ENCODE measurements at regions not wholly inside any gene's neighbourhood (a gene's known extent, or its start where the extent isn't known, plus 50 kb on each side); places are given as distances from the start of the nearest gene placed in this dataset.
"Not testable (repeated sequence)": the region's sequence is repeated elsewhere in the genome, so short reads cannot be mapped to it uniquely, and the experiment has no call there.

DNA sequence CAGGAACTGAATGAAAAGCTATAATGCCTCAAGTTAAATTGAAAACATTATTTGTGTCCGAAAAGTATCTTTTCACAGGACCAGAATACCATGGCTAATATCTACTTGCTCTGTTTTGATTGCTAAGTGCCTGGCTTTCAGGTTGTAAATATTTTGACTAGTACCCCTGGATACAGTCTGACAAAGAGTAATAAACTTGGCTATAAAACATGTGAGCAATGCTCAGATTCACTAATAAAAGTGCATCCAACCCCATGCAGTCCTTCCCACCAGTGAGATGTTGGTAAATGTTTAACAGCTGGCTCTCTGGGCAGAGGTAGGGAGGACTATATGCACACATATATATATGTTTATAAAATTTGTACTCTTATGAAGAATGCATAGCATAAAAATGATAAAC is 281.8 kb upstream of the TGFBR2 start:
- no peak for DNase-seq (ENCODE audit: low spot score in 2 of 2, unreplicated experiment in 2 of 2)

DNA sequence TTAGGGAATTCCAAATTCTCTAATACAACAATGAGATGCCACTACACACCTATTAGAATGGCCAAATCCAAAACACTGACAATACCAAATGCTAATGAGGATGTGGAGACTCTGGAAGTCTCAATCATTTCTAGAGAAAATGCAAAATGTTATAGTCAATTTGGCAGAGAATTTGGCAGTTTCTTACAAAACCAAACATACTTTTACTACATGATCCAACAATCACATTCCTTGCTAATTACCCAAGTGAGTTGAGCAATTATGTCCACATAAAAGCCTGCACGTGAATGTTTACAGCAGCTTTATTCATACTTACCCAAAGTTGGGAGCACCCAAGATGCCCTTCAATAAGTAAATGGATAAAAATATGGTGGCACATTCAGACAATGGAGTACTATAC is 278.4 kb upstream of the TGFBR2 start:
- H3K27me3 Mint-ChIP-seq (ENCODE audit: low read depth); H3K27ac Mint-ChIP-seq; H3K4me3 Mint-ChIP-seq; DNase-seq (ENCODE audit: low spot score in 2 of 2, unreplicated experiment in 2 of 2); H3K36me3 Mint-ChIP-seq; H3K9me3 Mint-ChIP-seq; H3K4me1 Mint-ChIP-seq: not testable (repeated sequence)

More for the DNA sequence above, 281.8 kb upstream of the TGFBR2 start:
- TF ChIP-seq, protein P1, sequence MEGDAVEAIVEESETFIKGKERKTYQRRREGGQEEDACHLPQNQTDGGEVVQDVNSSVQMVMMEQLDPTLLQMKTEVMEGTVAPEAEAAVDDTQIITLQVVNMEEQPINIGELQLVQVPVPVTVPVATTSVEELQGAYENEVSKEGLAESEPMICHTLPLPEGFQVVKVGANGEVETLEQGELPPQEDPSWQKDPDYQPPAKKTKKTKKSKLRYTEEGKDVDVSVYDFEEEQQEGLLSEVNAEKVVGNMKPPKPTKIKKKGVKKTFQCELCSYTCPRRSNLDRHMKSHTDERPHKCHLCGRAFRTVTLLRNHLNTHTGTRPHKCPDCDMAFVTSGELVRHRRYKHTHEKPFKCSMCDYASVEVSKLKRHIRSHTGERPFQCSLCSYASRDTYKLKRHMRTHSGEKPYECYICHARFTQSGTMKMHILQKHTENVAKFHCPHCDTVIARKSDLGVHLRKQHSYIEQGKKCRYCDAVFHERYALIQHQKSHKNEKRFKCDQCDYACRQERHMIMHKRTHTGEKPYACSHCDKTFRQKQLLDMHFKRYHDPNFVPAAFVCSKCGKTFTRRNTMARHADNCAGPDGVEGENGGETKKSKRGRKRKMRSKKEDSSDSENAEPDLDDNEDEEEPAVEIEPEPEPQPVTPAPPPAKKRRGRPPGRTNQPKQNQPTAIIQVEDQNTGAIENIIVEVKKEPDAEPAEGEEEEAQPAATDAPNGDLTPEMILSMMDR (IDR thresholded peaks at IDR 0.05; ENCODE audit: unreplicated experiment): no peak
- H3K4me3 Mint-ChIP-seq: no peak overlapping the region
- H3K4me1 Mint-ChIP-seq: peaks cover 9% of the 10 kb centered on the region
- no peak overlapping the region for H3K27ac Mint-ChIP-seq
- H3K9me3 Mint-ChIP-seq: peaks cover 23% of the 10 kb centered on the region
- no peaks in the 10 kb centered on the region for H3K27me3 Mint-ChIP-seq (ENCODE audit: low read depth)
- H3K36me3 Mint-ChIP-seq: peaks cover 5% of the 10 kb centered on the region

DNA sequence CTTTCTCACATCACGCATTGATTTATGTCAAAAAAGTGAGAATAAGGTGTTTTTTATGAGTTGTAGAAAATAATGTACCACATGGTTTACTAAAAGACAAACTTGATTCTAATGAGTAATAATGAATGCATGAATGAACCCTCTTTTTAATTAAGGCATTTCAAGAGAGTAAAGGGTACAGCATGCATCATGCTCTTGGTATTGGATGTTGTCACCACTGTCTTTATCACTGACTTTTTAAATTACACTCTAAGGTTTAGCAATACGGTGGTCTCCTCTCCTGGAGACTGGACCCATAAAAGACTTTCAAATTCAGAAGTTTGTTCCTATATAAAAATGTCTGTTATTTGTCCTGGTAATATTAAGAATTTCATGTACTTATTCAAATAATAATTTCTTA is 277.5 kb upstream of the TGFBR2 start:
- H3K27ac Mint-ChIP-seq; H3K36me3 Mint-ChIP-seq; H3K27me3 Mint-ChIP-seq (ENCODE audit: low read depth); DNase-seq (ENCODE audit: low spot score in 2 of 2, unreplicated experiment in 2 of 2); H3K4me1 Mint-ChIP-seq; H3K9me3 Mint-ChIP-seq; H3K4me3 Mint-ChIP-seq: not testable (repeated sequence)

DNA sequence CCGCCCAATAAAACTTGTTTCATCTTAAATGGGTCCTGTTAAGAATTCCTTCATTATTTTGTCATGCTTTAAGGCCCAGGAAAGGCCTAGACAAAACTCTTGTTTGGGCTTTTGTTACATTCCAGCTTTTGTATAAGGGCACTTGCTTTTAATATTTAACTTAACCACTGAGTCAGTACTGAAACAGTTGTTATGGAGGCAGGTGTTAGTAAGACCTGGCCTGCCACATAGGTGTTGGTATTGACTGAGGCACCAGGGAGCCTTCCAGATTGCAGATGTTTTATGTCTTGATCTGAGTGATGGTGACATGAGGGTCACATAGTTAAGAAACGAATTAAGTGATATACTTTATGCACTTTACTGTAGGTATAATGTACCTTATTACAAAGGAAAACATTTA is 274.9 kb upstream of the TGFBR2 start:
- DNase-seq (ENCODE audit: low spot score in 2 of 2, unreplicated experiment in 2 of 2): no peak
- no peaks in the 10 kb centered on the region for H3K9me3 Mint-ChIP-seq
- TF ChIP-seq, protein P1 (IDR thresholded peaks at IDR 0.05; ENCODE audit: unreplicated experiment): no peak
- H3K27ac Mint-ChIP-seq: no peak overlapping the region
- H3K4me1 Mint-ChIP-seq: no peaks in the 10 kb centered on the region
- no peaks in the 10 kb centered on the region for H3K27me3 Mint-ChIP-seq (ENCODE audit: low read depth)
- no peak overlapping the region for H3K4me3 Mint-ChIP-seq
- no peaks in the 10 kb centered on the region for H3K36me3 Mint-ChIP-seq

DNA sequence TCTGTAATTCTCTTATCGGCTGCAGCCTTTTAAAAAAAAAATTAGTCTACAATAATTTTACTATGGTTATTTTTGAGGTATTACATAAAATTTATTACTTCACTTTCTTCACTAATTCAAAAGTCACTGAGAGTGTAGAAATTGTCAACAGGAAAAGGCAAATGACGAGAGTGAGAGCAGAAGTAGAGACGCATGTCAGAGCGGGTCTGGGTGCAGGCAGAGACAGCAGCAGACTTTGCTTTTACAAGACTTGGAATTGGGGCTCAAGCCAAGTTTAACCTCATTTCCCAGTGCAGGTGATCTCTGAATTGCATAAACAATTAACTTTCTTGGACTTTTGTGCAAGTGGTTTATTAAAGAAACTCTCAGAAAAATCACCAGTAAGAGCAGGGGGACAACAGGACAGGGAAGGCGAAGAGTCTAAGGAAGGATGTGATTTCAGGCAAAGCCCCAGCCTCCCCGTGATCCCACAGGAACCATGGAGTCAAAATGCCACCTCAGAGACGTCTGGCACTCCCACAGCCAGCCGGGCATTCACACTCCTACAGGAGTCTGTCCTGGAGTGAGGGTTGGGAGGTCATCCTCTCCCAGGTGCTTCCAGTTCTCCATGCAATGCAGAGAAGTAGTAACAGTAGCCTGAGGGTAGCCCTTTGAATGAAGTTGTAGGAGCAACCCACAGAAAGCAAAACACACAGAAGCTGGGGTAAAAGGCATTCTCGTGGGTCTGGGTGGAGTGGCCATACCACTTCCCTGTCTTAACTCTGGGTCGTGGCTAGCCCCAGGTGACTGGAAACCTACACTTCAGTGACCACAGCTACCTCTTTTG is 274.0 kb upstream of the TGFBR2 start:
- H3K36me3 Mint-ChIP-seq: no peaks in the 10 kb centered on the region
- H3K4me1 Mint-ChIP-seq: no peaks in the 10 kb centered on the region
- TF ChIP-seq, protein P1 (IDR thresholded peaks at IDR 0.05; ENCODE audit: unreplicated experiment): no peak
- H3K9me3 Mint-ChIP-seq: peaks cover under 1% of the 10 kb centered on the region
- H3K27ac Mint-ChIP-seq: no peak overlapping the region
- DNase-seq (ENCODE audit: low spot score in 2 of 2, unreplicated experiment in 2 of 2): no peak
- no peaks in the 10 kb centered on the region for H3K27me3 Mint-ChIP-seq (ENCODE audit: low read depth)
- no peak overlapping the region for H3K4me3 Mint-ChIP-seq

DNA sequence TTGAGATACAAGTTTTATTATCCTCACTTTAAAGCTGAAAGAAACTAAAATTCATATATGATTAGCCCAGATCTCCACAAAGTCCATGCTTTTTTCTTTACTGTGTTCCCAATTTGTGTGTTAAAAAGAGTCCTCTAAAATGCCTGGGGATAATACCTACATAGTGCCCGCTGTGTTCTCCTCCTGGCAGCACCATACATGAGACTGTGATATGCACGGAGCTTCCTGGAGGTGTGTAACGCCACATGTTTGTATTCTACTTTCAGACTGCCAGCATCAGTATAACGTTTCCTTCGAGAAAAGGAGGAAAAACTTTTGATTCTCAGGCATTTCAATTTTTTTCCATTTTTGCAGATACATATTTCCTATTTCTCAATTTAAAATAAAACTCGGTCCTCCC is 273.3 kb upstream of the TGFBR2 start:
- Mint-ChIP-seq H3K27ac (no peak overlapping the region), H3K36me3 (no peaks in the 10 kb centered on the region), H3K27me3 (ENCODE audit: low read depth) (no peaks in the 10 kb centered on the region), H3K4me1 (no peaks in the 10 kb centered on the region), H3K9me3 (peaks cover 8% of the 10 kb centered on the region), H3K4me3 (no peak overlapping the region)
- TF ChIP-seq, protein P1 (IDR thresholded peaks at IDR 0.05; ENCODE audit: unreplicated experiment): no peak
- DNase-seq (ENCODE audit: low spot score in 2 of 2, unreplicated experiment in 2 of 2): no peak
